OCI-LY7 (cell line): ENCODE measurements at regions not wholly inside any gene's neighbourhood (a gene's known extent, or its start where the extent isn't known, plus 50 kb on each side); places are given as distances from the start of the nearest gene placed in this dataset.

Experiments
- BruUV-seq: library from RNA; stranded (reverse); fragments of 400-500 nt; replicated peaks from 2 replicates; lab custom pipeline; 2021; lab: Mats Ljungman, UMichigan
- CTCF ChIA-PET: fragments of 300-600 bp; sonication (Branson Sonifier 250); formaldehyde crosslinking; loops from one replicate; lab custom pipeline; 2022; ENCODE audit warnings: antibody characterized with exemption; ENCODE audit not compliant: unreplicated experiment; lab: Charles Lee
- POLR2A ChIA-PET: fragments of 300-600 bp; sonication (Branson Sonifier 250); formaldehyde crosslinking; loops from one replicate; lab custom pipeline; 2022; ENCODE audit warnings: antibody characterized with exemption; lab: Charles Lee
- DNase-seq: peaks from one replicate; pipeline ENCODE4 v3.0.0-alpha.2; 2015; ENCODE audit warnings: low spot score
- H2AFZ ChIP-seq: fragments of 200-600 bp; sonication (generic), shearing (Covaris generic); 2 replicates; pipeline ENCODE4 v1.6.1; 2014; ENCODE audit warnings: mild to moderate bottlenecking, antibody characterized with exemption, low read length, moderate library complexity
- H3K27ac ChIP-seq: fragments of 200-600 bp; sonication (generic); 2 replicates; pipeline ENCODE4 v1.5.1; 2014; ENCODE audit warnings: mixed run types, low read depth, mild to moderate bottlenecking, moderate library complexity, low read length, inconsistent platforms; ENCODE audit not compliant: poor library complexity, severe bottlenecking
- H3K36me3 ChIP-seq: fragments of 200-600 bp; sonication (generic); 2 replicates; pipeline ENCODE4 v1.6.1; 2014; ENCODE audit warnings: mild to moderate bottlenecking, antibody characterized with exemption, low read length, moderate library complexity, mixed read lengths; ENCODE audit not compliant: insufficient read depth
- H3K4me1 ChIP-seq: fragments of 200-600 bp; sonication (generic); 2 replicates; pipeline ENCODE4 v1.5.1; 2014; ENCODE audit warnings: mild to moderate bottlenecking, low read length; ENCODE audit not compliant: insufficient read depth, poor library complexity, severe bottlenecking
- H3K4me2 ChIP-seq: fragments of 200-600 bp; sonication (generic); 2 replicates; pipeline ENCODE4 v1.6.1; 2014; ENCODE audit warnings: mild to moderate bottlenecking, low read length
- H3K4me3 ChIP-seq: fragments of 200-600 bp; sonication (generic); 2 replicates; pipeline ENCODE4 v1.5.1; 2014; ENCODE audit warnings: mild to moderate bottlenecking, low read depth, low read length; ENCODE audit not compliant: poor library complexity, severe bottlenecking
- H3K79me2 ChIP-seq: fragments of 200-600 bp; sonication (generic); 2 replicates; pipeline ENCODE4 v1.6.1; 2016; ENCODE audit warnings: low read depth, mild to moderate bottlenecking, low read length, moderate library complexity, mixed read lengths; ENCODE audit not compliant: insufficient read depth
- H3K9me2 ChIP-seq: fragments of 200-600 bp; sonication (generic); 2 replicates; pipeline ENCODE4 v1.6.1; 2016; ENCODE audit warnings: mild to moderate bottlenecking, low read length, mixed read lengths; ENCODE audit not compliant: insufficient read depth
- H3K9me3 ChIP-seq: fragments of 200-600 bp; sonication (generic); 2 replicates; pipeline ENCODE4 v1.6.1; 2014; ENCODE audit warnings: mild to moderate bottlenecking, mixed run types, low read length, mixed read lengths
- H4K20me1 ChIP-seq: fragments of 200-600 bp; sonication (generic); 2 replicates; pipeline ENCODE4 v1.6.1; 2014; ENCODE audit warnings: mild to moderate bottlenecking, antibody characterized with exemption, low read length, moderate library complexity, mixed read lengths; ENCODE audit not compliant: insufficient read depth
- EZH2phosphoT487 ChIP-seq: fragments of 200-600 bp; sonication (generic); IDR thresholded peaks from 2 replicates; pipeline ENCODE4 v1.6.1; 2018; ENCODE audit warnings: low read depth, borderline replicate concordance, mild to moderate bottlenecking, mixed run types, antibody characterized with exemption, low read length, moderate library complexity, mixed read lengths
- intact Hi-C: fragments of 100-400 bp; cut with micrococcal nuclease; formaldehyde crosslinking; loops from one replicate; pipeline ENCODE4 v1.10.0; 2022; ENCODE audit not compliant: unreplicated experiment
- TF ChIP-seq, protein P1 (sequence below): fragments of 200-600 bp; sonication (generic); conservative IDR thresholded peaks from 2 replicates; pipeline ENCODE4 v1.5.1; 2014; ENCODE audit warnings: mild to moderate bottlenecking, antibody characterized with exemption, low read length, moderate library complexity, mixed read lengths

- intact Hi-C loops, result no loop called here
- no peaks in the 10 kb centered on the region for H3K9me3 ChIP-seq
- H3K4me2 ChIP-seq, result no peak overlapping the region
- no peak overlapping the region for H2AFZ ChIP-seq
- H4K20me1 ChIP-seq, result no peaks in the 10 kb centered on the region
- TF ChIP-seq, protein P1, sequence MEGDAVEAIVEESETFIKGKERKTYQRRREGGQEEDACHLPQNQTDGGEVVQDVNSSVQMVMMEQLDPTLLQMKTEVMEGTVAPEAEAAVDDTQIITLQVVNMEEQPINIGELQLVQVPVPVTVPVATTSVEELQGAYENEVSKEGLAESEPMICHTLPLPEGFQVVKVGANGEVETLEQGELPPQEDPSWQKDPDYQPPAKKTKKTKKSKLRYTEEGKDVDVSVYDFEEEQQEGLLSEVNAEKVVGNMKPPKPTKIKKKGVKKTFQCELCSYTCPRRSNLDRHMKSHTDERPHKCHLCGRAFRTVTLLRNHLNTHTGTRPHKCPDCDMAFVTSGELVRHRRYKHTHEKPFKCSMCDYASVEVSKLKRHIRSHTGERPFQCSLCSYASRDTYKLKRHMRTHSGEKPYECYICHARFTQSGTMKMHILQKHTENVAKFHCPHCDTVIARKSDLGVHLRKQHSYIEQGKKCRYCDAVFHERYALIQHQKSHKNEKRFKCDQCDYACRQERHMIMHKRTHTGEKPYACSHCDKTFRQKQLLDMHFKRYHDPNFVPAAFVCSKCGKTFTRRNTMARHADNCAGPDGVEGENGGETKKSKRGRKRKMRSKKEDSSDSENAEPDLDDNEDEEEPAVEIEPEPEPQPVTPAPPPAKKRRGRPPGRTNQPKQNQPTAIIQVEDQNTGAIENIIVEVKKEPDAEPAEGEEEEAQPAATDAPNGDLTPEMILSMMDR, result no peak
- no peak for TF ChIP-seq EZH2phosphoT487
- no peak overlapping the region for H3K4me3 ChIP-seq
- BruUV-seq, result no TSS peak
- CTCF ChIA-PET, result no interaction called here
- no peak for DNase-seq
- no peaks in the 10 kb centered on the region for H3K36me3 ChIP-seq
- POLR2A ChIA-PET, result interaction anchor here (0.6 to 0.7 kb wide), 3 partner anchors 441 to 1192 kb away, joined by 3 read pairs; no protein-coding TSS in a partner anchor
- H3K9me2 ChIP-seq, result no peaks in the 10 kb centered on the region
- H3K4me1 ChIP-seq, result peaks cover 3% of the 10 kb centered on the region
- H3K79me2 ChIP-seq, result no peaks in the 10 kb centered on the region
- no peak overlapping the region for H3K27ac ChIP-seq
Measured at GRCh38 chr21:25493722-25494121, 113.6 kb downstream of the MRPL39 start.

- H3K36me3 ChIP-seq, result no peaks in the 10 kb centered on the region
- H3K9me2 ChIP-seq, result no peaks in the 10 kb centered on the region
- CTCF ChIA-PET, result no interaction called here
- POLR2A ChIA-PET, result interaction anchor here (1.1 kb wide), 1 partner anchor 8 kb away, joined by 3 read pairs; no protein-coding TSS in a partner anchor
- H3K79me2 ChIP-seq, result no peaks in the 10 kb centered on the region
- no peak overlapping the region for H3K4me3 ChIP-seq
- H4K20me1 ChIP-seq, result no peaks in the 10 kb centered on the region
- BruUV-seq, result no TSS peak
- no peak for TF ChIP-seq EZH2phosphoT487
- TF ChIP-seq, protein P1, result no peak
- no peaks in the 10 kb centered on the region for H3K9me3 ChIP-seq
- intact Hi-C loops, result no loop called here
- H3K4me1 ChIP-seq, result peaks cover 3% of the 10 kb centered on the region
- no peak overlapping the region for H3K27ac ChIP-seq
- DNase-seq, result no peak
- H2AFZ ChIP-seq, result no peak overlapping the region
- no peak overlapping the region for H3K4me2 ChIP-seq
Measured at GRCh38 chr21:25491267-25491666, 116.0 kb downstream of the MRPL39 start.

DNA sequence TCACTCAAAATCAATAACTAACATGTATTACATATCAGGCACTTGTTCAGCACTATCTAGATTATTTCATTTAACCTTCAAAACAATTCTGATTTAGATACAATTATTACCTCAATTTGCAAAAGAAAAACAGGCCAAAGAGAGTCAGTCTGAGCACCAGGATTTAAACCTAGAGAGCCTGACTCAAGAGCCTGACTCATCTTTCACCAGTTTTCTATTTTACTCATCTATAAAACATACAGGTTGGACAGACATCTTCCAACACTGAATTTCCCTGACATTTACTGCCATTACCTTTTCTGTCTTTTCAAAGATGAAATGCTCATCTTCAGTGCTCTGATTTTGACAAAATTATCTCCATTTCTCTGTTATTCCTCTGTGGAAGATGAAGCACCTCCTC, 116.5 kb downstream of the MRPL39 start:
- intact Hi-C loops, result no loop called here
- H3K4me1 ChIP-seq, result peaks cover 3% of the 10 kb centered on the region
- no peaks in the 10 kb centered on the region for H3K79me2 ChIP-seq

More for the DNA sequence above, 116.5 kb downstream of the MRPL39 start:
- TF ChIP-seq, protein P1, result no peak
- TF ChIP-seq EZH2phosphoT487, result no peak
- H3K9me3 ChIP-seq, result no peaks in the 10 kb centered on the region
- no peaks in the 10 kb centered on the region for H3K9me2 ChIP-seq
- H3K4me3 ChIP-seq, result no peak overlapping the region
- no peak overlapping the region for H3K27ac ChIP-seq
- H4K20me1 ChIP-seq, result no peaks in the 10 kb centered on the region
- H3K36me3 ChIP-seq, result no peaks in the 10 kb centered on the region
- no peak overlapping the region for H3K4me2 ChIP-seq
- ChIA-PET POLR2A (interaction anchor here (0.6 to 1.2 kb wide), 5 partner anchors 9 to 46 kb away, joined by 3 to 5 read pairs (median 3); no protein-coding TSS in a partner anchor), CTCF (interaction anchor here (0.5 kb wide), 1 partner anchor 1763 kb away, joined by 4 read pairs; no protein-coding TSS in a partner anchor)
- no peak for DNase-seq
- no peak overlapping the region for H2AFZ ChIP-seq
- BruUV-seq, result no TSS peak
